ENCODE measurements at regions not wholly inside any gene's neighbourhood (a gene's known extent, or its start where the extent isn't known, plus 50 kb on each side); places are given as distances from the start of the nearest gene placed in this dataset.

- TF ChIP-seq CTCF (IDR thresholded peaks at IDR 0.05; ENCODE audit: poor library complexity): no peak
- no peak for TF ChIP-seq EZH2 (IDR thresholded peaks at IDR 0.05; ENCODE audit: borderline replicate concordance)
- no peak for TF ChIP-seq EZH2phosphoT487 (IDR thresholded peaks at IDR 0.05; ENCODE audit: low read depth, severe bottlenecking, unreplicated experiment)
These were observed 389.7 kb downstream of the RAP2B start for GRCh38 chr3:153551536-153552285.
